ENCODE measurements at regions not wholly inside any gene's neighbourhood (a gene's known extent, or its start where the extent isn't known, plus 50 kb on each side); places are given as distances from the start of the nearest gene placed in this dataset.
"Not testable (repeated sequence)": the region's sequence is repeated elsewhere in the genome, so short reads cannot be mapped to it uniquely, and the experiment has no call there.

DNA sequence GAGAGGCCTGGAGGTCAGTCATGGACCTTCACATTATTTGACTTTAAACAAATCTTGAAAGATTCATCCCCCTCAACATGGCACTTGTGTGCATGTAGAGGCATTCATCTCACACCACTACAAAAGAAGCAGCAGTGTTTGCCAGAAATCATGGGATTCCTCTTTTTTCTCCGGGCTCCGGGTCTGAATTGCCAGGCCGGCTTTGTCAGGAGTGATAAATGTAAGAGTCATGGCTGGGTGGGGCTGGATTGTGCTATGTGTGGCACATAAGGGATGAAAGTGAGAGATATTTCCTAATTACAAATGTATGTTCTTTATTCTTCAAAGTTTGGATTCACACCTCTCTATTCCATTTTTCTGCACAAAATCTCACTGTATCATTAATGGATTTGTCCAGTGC lies 228.7 kb upstream of the FRG1 start:
- TF ChIP-seq, protein P1, sequence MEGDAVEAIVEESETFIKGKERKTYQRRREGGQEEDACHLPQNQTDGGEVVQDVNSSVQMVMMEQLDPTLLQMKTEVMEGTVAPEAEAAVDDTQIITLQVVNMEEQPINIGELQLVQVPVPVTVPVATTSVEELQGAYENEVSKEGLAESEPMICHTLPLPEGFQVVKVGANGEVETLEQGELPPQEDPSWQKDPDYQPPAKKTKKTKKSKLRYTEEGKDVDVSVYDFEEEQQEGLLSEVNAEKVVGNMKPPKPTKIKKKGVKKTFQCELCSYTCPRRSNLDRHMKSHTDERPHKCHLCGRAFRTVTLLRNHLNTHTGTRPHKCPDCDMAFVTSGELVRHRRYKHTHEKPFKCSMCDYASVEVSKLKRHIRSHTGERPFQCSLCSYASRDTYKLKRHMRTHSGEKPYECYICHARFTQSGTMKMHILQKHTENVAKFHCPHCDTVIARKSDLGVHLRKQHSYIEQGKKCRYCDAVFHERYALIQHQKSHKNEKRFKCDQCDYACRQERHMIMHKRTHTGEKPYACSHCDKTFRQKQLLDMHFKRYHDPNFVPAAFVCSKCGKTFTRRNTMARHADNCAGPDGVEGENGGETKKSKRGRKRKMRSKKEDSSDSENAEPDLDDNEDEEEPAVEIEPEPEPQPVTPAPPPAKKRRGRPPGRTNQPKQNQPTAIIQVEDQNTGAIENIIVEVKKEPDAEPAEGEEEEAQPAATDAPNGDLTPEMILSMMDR (IDR thresholded peaks at IDR 0.05): not testable (repeated sequence)
- TF ChIP-seq POLR2A (IDR thresholded peaks at IDR 0.05): not testable (repeated sequence)

All from lower leg skin (tissue), 3 donors.